ENCODE measurements at regions not wholly inside any gene's neighbourhood (a gene's known extent, or its start where the extent isn't known, plus 50 kb on each side); places are given as distances from the start of the nearest gene placed in this dataset.

- ATAC-seq, result no peak
- DNase-seq (ENCODE audit: missing footprints), result no peak
- intact Hi-C loops (cut with DNase I), result no loop called here
These were observed 322.4 kb upstream of the CPEB2 start for GRCh38 chr4:14679906-14680305.

- intact Hi-C loops (cut with DNase I), result no loop called here
- no peak for ATAC-seq
- DNase-seq (ENCODE audit: missing footprints), result no peak
These were observed 321.0 kb upstream of the CPEB2 start for GRCh38 chr4:14681330-14681729.

- DNase-seq (ENCODE audit: missing footprints) (no peak), ATAC-seq (no peak)
- intact Hi-C loops (cut with DNase I), result no loop called here
These were observed 308.6 kb upstream of the CPEB2 start for GRCh38 chr4:14693728-14694127.

GRCh38 chr4:14695095-14695845 is 307.0 kb upstream of the CPEB2 start:
- intact Hi-C loops (cut with DNase I), result no loop called here
- DNase-seq (ENCODE audit: missing footprints) (no peak), ATAC-seq (no peak)

GRCh38 chr4:14700083-14700482 is 302.2 kb upstream of the CPEB2 start:
- DNase-seq (ENCODE audit: missing footprints) (no peak), ATAC-seq (no peak)
- intact Hi-C loops (cut with DNase I), result no loop called here

- intact Hi-C loops (cut with DNase I), result no loop called here
- no peak for ATAC-seq
These were observed 301.7 kb upstream of the CPEB2 start for GRCh38 chr4:14700544-14700943.

GRCh38 chr4:14701389-14701788 is 300.9 kb upstream of the CPEB2 start:
- intact Hi-C loops (cut with DNase I), result no loop called here
- ATAC-seq (no peak), DNase-seq (ENCODE audit: missing footprints) (no peak)

More at GRCh38 chr4:14700544-14700943, 301.7 kb upstream of the CPEB2 start:
- DNase-seq (ENCODE audit: missing footprints), result no peak

GRCh38 chr4:14701896-14702295 is 300.4 kb upstream of the CPEB2 start:
- ATAC-seq (no peak), DNase-seq (ENCODE audit: missing footprints) (no peak)

GRCh38 chr4:14708574-14708973 is 293.7 kb upstream of the CPEB2 start:
- no peak for DNase-seq (ENCODE audit: missing footprints)
- intact Hi-C loops (cut with DNase I), result no loop called here
- ATAC-seq, result no peak

More at GRCh38 chr4:14701896-14702295, 300.4 kb upstream of the CPEB2 start:
- intact Hi-C loops (cut with DNase I), result no loop called here

- ATAC-seq, result no peak
- intact Hi-C loops (cut with DNase I), result no loop called here
- no peak for DNase-seq (ENCODE audit: missing footprints)
These were observed 291.0 kb upstream of the CPEB2 start for GRCh38 chr4:14711259-14711658.

- intact Hi-C loops (cut with DNase I), result no loop called here
- ATAC-seq (no peak), DNase-seq (ENCODE audit: missing footprints) (no peak)
These were observed 285.6 kb upstream of the CPEB2 start for GRCh38 chr4:14716691-14717090.

GRCh38 chr4:14719053-14719452 is 283.2 kb upstream of the CPEB2 start:
- ATAC-seq (no peak), DNase-seq (ENCODE audit: missing footprints) (no peak)
- intact Hi-C loops (cut with DNase I), result no loop called here

- no peak for ATAC-seq
- intact Hi-C loops (cut with DNase I), result no loop called here
These were observed 275.8 kb upstream of the CPEB2 start for GRCh38 chr4:14726441-14726840.

GRCh38 chr4:14726877-14727361 is 275.4 kb upstream of the CPEB2 start:
- intact Hi-C loops (cut with DNase I), result no loop called here
- DNase-seq (ENCODE audit: missing footprints), result no peak
- ATAC-seq, result no peak

More at GRCh38 chr4:14726441-14726840, 275.8 kb upstream of the CPEB2 start:
- DNase-seq (ENCODE audit: missing footprints), result no peak

- no peak for ATAC-seq
- intact Hi-C loops (cut with DNase I), result no loop called here
These were observed 272.8 kb upstream of the CPEB2 start for GRCh38 chr4:14729282-14730000.

GRCh38 chr4:14742054-14742453 is 260.2 kb upstream of the CPEB2 start:
- intact Hi-C loops (cut with DNase I), result no loop called here
- no peak for ATAC-seq
- no peak for DNase-seq (ENCODE audit: missing footprints)

More at GRCh38 chr4:14729282-14730000, 272.8 kb upstream of the CPEB2 start:
- no peak for DNase-seq (ENCODE audit: missing footprints)

GRCh38 chr4:14743172-14743571 is 259.1 kb upstream of the CPEB2 start:
- no peak for DNase-seq (ENCODE audit: missing footprints)
- intact Hi-C loops (cut with DNase I), result no loop called here
- no peak for ATAC-seq

- ATAC-seq (no peak), DNase-seq (ENCODE audit: missing footprints) (no peak)
- intact Hi-C loops (cut with DNase I), result no loop called here
These were observed 258.7 kb upstream of the CPEB2 start for GRCh38 chr4:14743601-14744000.

- ATAC-seq, result no peak
- intact Hi-C loops (cut with DNase I), result no loop called here
These were observed 257.9 kb upstream of the CPEB2 start for GRCh38 chr4:14744346-14744745.

GRCh38 chr4:14749910-14750309 is 252.4 kb upstream of the CPEB2 start:
- DNase-seq (ENCODE audit: missing footprints) (no peak), ATAC-seq (peak; percentile 91)
- intact Hi-C loops (cut with DNase I), result loop anchor here (5.0 kb wide), 1 partner anchor 252 kb away; the partner anchor contains the start of gene CPEB2

More at GRCh38 chr4:14744346-14744745, 257.9 kb upstream of the CPEB2 start:
- no peak for DNase-seq (ENCODE audit: missing footprints)

Data from Right ventricle myocardium inferior (tissue), 1 donor.